Osteocyte (in vitro differentiated cells): ENCODE measurements at regions not wholly inside any gene's neighbourhood (a gene's known extent, or its start where the extent isn't known, plus 50 kb on each side); places are given as distances from the start of the nearest gene placed in this dataset.
"Not testable (repeated sequence)": the region's sequence is repeated elsewhere in the genome, so short reads cannot be mapped to it uniquely, and the experiment has no call there.

Experiments
- DNase-seq: peaks from one replicate; pipeline ENCODE4 v3.0.0; 2021; ENCODE audit warnings: mixed read lengths; ENCODE audit not compliant: unreplicated experiment; ENCODE audit errors: extremely low spot score
- H3K27ac Mint-ChIP-seq: one replicate; pipeline ENCODE4 v1.8.0; 2021; ENCODE audit warnings: mild to moderate bottlenecking, mixed read lengths; ENCODE audit not compliant: unreplicated experiment
- H3K27me3 Mint-ChIP-seq: one replicate; pipeline ENCODE4 v1.8.0; 2021; ENCODE audit warnings: mixed read lengths; ENCODE audit not compliant: unreplicated experiment
- H3K36me3 Mint-ChIP-seq: one replicate; pipeline ENCODE4 v1.8.0; 2021; ENCODE audit warnings: mixed read lengths; ENCODE audit not compliant: unreplicated experiment
- H3K4me1 Mint-ChIP-seq: one replicate; pipeline ENCODE4 v1.8.0; 2021; ENCODE audit warnings: mixed read lengths; ENCODE audit not compliant: unreplicated experiment
- H3K4me3 Mint-ChIP-seq: one replicate; pipeline ENCODE4 v1.8.0; 2021; ENCODE audit warnings: mild to moderate bottlenecking, moderate library complexity, mixed read lengths; ENCODE audit not compliant: unreplicated experiment
- H3K9me3 Mint-ChIP-seq: one replicate; pipeline ENCODE4 v1.8.0; 2021; ENCODE audit warnings: mixed read lengths; ENCODE audit not compliant: unreplicated experiment
- CTCF ChIP-seq: fragments of 200-600 bp; sonication (generic); IDR thresholded peaks from 2 replicates; pipeline ENCODE4 v1.5.0; 2021; ENCODE audit warnings: antibody characterized with exemption, mild to moderate bottlenecking, moderate library complexity

- H3K27ac Mint-ChIP-seq = no peak overlapping the region
- H3K4me3 Mint-ChIP-seq = no peak overlapping the region
- no peaks in the 10 kb centered on the region for H3K27me3 Mint-ChIP-seq
- TF ChIP-seq CTCF = no peak
- no peaks in the 10 kb centered on the region for H3K9me3 Mint-ChIP-seq
- H3K4me1 Mint-ChIP-seq = no peaks in the 10 kb centered on the region
- DNase-seq = no peak
- H3K36me3 Mint-ChIP-seq = no peaks in the 10 kb centered on the region
Observed at GRCh38 chr2:34705551-34706247, 1106.6 kb upstream of the FAM98A start.

- no peaks in the 10 kb centered on the region for H3K36me3 Mint-ChIP-seq
- no peak for DNase-seq
- H3K27me3 Mint-ChIP-seq = no peaks in the 10 kb centered on the region
- no peak overlapping the region for H3K4me3 Mint-ChIP-seq
- TF ChIP-seq CTCF = no peak
- no peak overlapping the region for H3K27ac Mint-ChIP-seq
- H3K4me1 Mint-ChIP-seq = no peaks in the 10 kb centered on the region
- no peaks in the 10 kb centered on the region for H3K9me3 Mint-ChIP-seq
Observed at GRCh38 chr2:34703292-34703691, 1104.2 kb upstream of the FAM98A start.

- not testable (repeated sequence) for DNase-seq, H3K27me3 Mint-ChIP-seq, H3K27ac Mint-ChIP-seq, H3K4me1 Mint-ChIP-seq, H3K4me3 Mint-ChIP-seq, H3K9me3 Mint-ChIP-seq, H3K36me3 Mint-ChIP-seq
Observed at GRCh38 chr2:34702391-34702790, 1103.3 kb upstream of the FAM98A start.

- DNase-seq, H3K4me1 Mint-ChIP-seq, H3K27me3 Mint-ChIP-seq, H3K27ac Mint-ChIP-seq, H3K36me3 Mint-ChIP-seq, H3K4me3 Mint-ChIP-seq: not testable (repeated sequence)
- peaks cover 13% of the 10 kb centered on the region for H3K9me3 Mint-ChIP-seq
Observed at GRCh38 chr2:34677591-34677990, 1078.5 kb upstream of the FAM98A start.

- DNase-seq, H3K4me1 Mint-ChIP-seq, H3K4me3 Mint-ChIP-seq, H3K36me3 Mint-ChIP-seq, H3K27ac Mint-ChIP-seq, H3K27me3 Mint-ChIP-seq: not testable (repeated sequence)
- peaks cover 16% of the 10 kb centered on the region for H3K9me3 Mint-ChIP-seq
Observed at GRCh38 chr2:34677119-34677531, 1078.0 kb upstream of the FAM98A start.

- TF ChIP-seq CTCF = no peak
- peaks cover 19% of the 10 kb centered on the region for H3K9me3 Mint-ChIP-seq
- H3K4me1 Mint-ChIP-seq = no peaks in the 10 kb centered on the region
- H3K4me3 Mint-ChIP-seq = no peak overlapping the region
- no peaks in the 10 kb centered on the region for H3K36me3 Mint-ChIP-seq
- DNase-seq = no peak
- no peak overlapping the region for H3K27ac Mint-ChIP-seq
- no peaks in the 10 kb centered on the region for H3K27me3 Mint-ChIP-seq
Observed at GRCh38 chr2:34670482-34670881, 1071.4 kb upstream of the FAM98A start.
